Duodenal mucosa (tissue), 2 donors: ENCODE measurements at regions not wholly inside any gene's neighbourhood (a gene's known extent, or its start where the extent isn't known, plus 50 kb on each side); places are given as distances from the start of the nearest gene placed in this dataset.

Source experiments
- H3K27ac ChIP-seq: one replicate; pipeline ENCODE4 v1.7.0; 2013; ENCODE audit warnings: low read depth, low read length
- H3K27me3 ChIP-seq, 2 donors: one replicate each; pipeline ENCODE4 v1.7.0; 2013; ENCODE audit warnings: low read length in 2 of 2, control low read depth in 1 of 2; ENCODE audit not compliant: insufficient read depth in 2 of 2, control insufficient read depth in 1 of 2
- H3K36me3 ChIP-seq, 2 donors: one replicate each; pipeline ENCODE4 v1.7.0; 2013; ENCODE audit warnings: low read length in 2 of 2, control low read depth in 1 of 2; ENCODE audit not compliant: insufficient read depth in 2 of 2, control insufficient read depth in 1 of 2
- H3K4me1 ChIP-seq, 2 donors: one replicate each; pipeline ENCODE4 v1.7.0; 2013; ENCODE audit warnings: low read length in 2 of 2, control low read depth in 1 of 2; ENCODE audit not compliant: insufficient read depth in 2 of 2, control insufficient read depth in 1 of 2
- H3K4me3 ChIP-seq, 2 donors: one replicate each; pipeline ENCODE4 v1.7.0; 2013; ENCODE audit warnings: low read length in 2 of 2, low read depth in 1 of 2
- H3K9ac ChIP-seq, 2 donors: one replicate each; pipeline ENCODE4 v1.7.0; 2013; ENCODE audit warnings: low read length in 2 of 2, low read depth in 1 of 2
- H3K9me3 ChIP-seq, 2 donors: one replicate each; pipeline ENCODE4 v1.7.0; 2013; ENCODE audit warnings: low read length in 2 of 2, control low read depth in 1 of 2; ENCODE audit not compliant: control insufficient read depth in 1 of 2

- Histone ChIP-seq H3K27ac (no peak overlapping the region), H3K36me3 (no peaks in the 10 kb centered on the region), H3K4me1 (no peaks in the 10 kb centered on the region), H3K9me3 (no peaks in the 10 kb centered on the region), H3K27me3 (no peaks in the 10 kb centered on the region), H3K9ac (no peak overlapping the region), H3K4me3 (no peak overlapping the region)
Observed at GRCh38 chr2:238685713-238686112, 162.2 kb upstream of the TWIST2 start.

DNA sequence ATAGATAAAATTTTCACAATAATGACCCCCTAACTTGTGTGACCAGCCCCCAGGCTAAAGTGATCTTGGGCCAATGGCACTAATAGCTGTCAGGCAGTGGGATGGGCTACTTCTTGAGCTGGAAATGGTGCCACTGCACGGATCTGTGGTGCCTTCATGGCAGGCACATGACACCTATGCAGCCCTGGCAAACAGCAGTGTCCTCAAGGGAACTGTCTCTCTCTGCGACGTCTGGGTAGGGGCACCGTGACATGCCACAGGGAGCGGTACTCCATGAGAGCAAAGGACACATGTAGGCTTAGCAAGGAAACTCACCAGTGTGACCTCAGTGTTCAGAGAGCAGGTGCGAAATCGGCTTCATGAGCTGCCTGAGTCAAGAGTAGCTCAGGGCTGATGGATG is 161.7 kb upstream of the TWIST2 start:
- H3K4me1 ChIP-seq: no peaks in the 10 kb centered on the region
- no peak overlapping the region for H3K4me3 ChIP-seq
- H3K9ac ChIP-seq: no peak overlapping the region

GRCh38 chr2:238688193-238689153 is 159.4 kb upstream of the TWIST2 start:
- no peaks in the 10 kb centered on the region for H3K27me3 ChIP-seq
- no peak overlapping the region for H3K27ac ChIP-seq
- H3K9ac ChIP-seq: no peak overlapping the region
- H3K4me1 ChIP-seq: no peaks in the 10 kb centered on the region
- no peaks in the 10 kb centered on the region for H3K36me3 ChIP-seq
- no peaks in the 10 kb centered on the region for H3K9me3 ChIP-seq
- no peak overlapping the region for H3K4me3 ChIP-seq

More for the DNA sequence above, 161.7 kb upstream of the TWIST2 start:
- H3K27ac ChIP-seq: no peak overlapping the region
- no peaks in the 10 kb centered on the region for H3K9me3 ChIP-seq
- H3K27me3 ChIP-seq: no peaks in the 10 kb centered on the region
- no peaks in the 10 kb centered on the region for H3K36me3 ChIP-seq

- H3K9me3 ChIP-seq: no peaks in the 10 kb centered on the region
- no peak overlapping the region for H3K9ac ChIP-seq
- H3K4me3 ChIP-seq: no peak overlapping the region
- no peak overlapping the region for H3K27ac ChIP-seq
- H3K27me3 ChIP-seq: no peaks in the 10 kb centered on the region
- H3K36me3 ChIP-seq: no peaks in the 10 kb centered on the region
- no peaks in the 10 kb centered on the region for H3K4me1 ChIP-seq
Observed at GRCh38 chr2:238689331-238689730, 158.6 kb upstream of the TWIST2 start.

DNA sequence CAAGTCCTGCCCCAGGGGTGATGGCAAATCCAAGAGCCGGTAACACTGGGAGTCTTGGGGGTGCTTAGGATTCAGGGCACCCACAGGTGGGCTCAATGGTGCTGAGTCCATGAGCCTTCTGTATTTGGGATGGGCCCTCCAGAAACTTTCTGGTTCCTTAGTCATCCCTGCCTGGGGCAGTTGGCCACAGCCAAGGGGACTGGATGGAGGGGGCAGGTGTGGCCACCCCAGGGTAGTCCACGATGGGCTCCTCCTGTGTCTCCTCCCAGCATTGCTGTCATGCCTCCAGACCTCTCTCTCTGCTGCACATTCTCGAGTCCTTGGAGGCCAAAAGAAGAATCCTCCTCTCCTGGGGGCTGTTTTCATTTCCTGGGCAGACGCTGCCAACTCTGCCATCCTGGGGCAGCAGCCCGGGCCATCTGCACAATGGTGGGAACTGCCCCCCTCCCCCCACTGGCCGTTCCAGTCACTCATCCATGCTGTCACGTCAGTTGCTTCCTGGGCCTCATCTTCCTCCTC is 158.0 kb upstream of the TWIST2 start:
- H3K4me1 ChIP-seq: no peaks in the 10 kb centered on the region
- no peaks in the 10 kb centered on the region for H3K9me3 ChIP-seq
- H3K36me3 ChIP-seq: no peaks in the 10 kb centered on the region
- no peak overlapping the region for H3K27ac ChIP-seq
- H3K4me3 ChIP-seq: no peak overlapping the region
- H3K9ac ChIP-seq: no peak overlapping the region
- no peaks in the 10 kb centered on the region for H3K27me3 ChIP-seq

- Histone ChIP-seq H3K27me3 (no peaks in the 10 kb centered on the region), H3K9ac (no peak overlapping the region), H3K27ac (no peak overlapping the region), H3K9me3 (no peaks in the 10 kb centered on the region), H3K4me3 (no peak overlapping the region), H3K36me3 (no peaks in the 10 kb centered on the region), H3K4me1 (no peaks in the 10 kb centered on the region)
Observed at GRCh38 chr2:238690511-238690910, 157.4 kb upstream of the TWIST2 start.

DNA sequence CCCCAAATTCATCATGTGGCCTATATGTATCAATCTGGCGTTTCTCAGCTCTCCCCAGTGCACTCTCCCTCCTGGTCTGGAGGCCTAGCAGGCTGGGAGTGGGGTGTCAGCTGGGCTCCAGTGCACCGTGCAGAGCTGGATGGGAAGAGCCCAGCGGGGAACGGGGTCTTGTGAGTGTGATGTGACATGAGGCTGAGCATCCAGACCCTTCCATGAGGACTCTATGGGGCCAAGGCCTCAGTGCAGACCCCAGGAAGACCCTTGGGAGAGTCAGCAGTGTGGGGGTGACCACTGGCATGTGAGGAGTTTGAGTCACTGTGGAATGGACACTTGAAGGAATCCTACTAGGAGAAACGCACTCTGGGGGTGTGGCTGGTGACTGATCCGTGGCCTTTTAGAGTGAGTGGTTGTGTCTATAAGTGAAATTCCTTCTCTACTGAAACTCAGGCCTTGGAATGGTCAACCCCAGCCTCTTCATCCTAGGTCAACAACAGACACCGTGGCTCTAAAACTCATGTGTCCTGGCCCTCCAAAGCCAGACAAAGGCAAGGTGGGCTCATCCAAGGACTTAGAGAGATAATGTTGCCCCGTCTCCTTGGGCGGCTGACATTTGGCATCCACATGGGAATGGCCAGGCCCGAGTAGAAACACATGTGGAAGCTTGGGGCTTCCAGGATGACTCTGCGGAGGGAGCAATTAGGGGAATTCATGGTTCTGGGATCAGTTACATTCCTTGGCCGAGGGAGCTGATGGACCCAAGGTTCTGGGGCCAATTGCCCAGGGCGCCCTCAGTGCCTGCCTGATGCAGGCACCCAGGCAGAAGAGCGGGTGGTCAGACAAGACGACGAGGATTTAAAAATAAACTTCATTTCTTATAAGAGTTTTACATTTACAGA is 156.0 kb upstream of the TWIST2 start:
- H3K9me3 ChIP-seq: no peaks in the 10 kb centered on the region
- H3K36me3 ChIP-seq: no peaks in the 10 kb centered on the region
- no peak overlapping the region for H3K9ac ChIP-seq
- no peak overlapping the region for H3K4me3 ChIP-seq
- H3K27ac ChIP-seq: no peak overlapping the region
- H3K4me1 ChIP-seq: no peaks in the 10 kb centered on the region
- H3K27me3 ChIP-seq: no peaks in the 10 kb centered on the region

DNA sequence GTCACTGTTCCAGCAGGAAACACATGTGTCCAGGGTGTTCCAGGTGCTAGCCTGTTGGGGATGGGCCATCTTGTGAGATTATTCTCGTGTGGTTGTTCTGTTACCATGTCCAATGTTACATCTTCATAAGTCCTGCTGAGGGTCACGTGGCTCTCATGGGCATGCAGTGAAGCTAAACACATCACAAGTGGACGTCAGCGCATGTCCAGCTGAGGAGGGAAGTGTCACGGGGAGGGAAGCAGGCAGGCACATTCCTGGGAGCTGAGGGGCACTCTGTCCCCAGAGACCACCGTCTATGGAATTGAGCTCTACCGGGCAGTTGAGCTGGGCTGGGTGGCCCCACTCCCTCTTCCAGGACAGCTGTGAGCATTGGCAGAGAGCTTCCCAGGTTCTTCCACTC is 155.3 kb upstream of the TWIST2 start:
- H3K27ac ChIP-seq: no peak overlapping the region
- H3K4me1 ChIP-seq: no peaks in the 10 kb centered on the region
- H3K9me3 ChIP-seq: no peaks in the 10 kb centered on the region
- no peak overlapping the region for H3K4me3 ChIP-seq
- H3K27me3 ChIP-seq: no peaks in the 10 kb centered on the region
- no peak overlapping the region for H3K9ac ChIP-seq
- H3K36me3 ChIP-seq: no peaks in the 10 kb centered on the region

DNA sequence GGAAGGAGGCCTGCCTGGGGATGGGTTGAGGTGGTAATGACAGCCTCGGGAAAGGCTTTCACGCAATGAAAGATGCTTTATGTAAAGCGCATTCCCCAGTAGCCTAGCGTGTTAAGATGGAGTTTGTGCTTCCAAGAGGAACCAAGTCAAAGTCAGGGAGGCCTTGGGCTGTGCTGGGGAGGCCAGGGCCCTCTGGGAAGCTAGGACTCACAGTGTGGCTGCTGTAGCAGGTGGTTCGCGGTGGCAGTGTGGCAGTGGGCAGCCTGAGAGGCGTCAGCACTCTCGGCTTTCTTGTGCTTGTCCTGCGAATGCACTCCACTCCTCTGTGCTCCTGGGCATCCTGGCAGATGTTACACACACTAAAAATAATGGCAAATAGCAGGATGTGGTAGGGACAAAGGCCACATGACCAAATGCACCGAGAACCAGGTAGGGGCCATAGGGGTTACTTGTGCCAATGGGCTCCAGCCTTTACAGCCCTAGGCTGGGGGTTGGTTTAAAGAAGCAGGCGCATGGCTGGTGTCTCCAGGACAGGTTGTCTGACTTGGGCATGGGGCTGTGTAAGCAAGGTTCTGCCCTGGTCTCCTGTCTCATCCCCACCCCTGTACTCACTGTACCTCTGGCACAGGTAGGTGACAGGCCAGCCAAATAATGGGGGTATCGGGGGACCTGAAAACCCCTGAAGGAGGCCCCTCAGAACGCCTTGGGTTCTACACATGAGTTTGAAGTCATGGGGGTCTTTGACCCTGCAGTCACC is 154.4 kb upstream of the TWIST2 start:
- no peaks in the 10 kb centered on the region for H3K4me1 ChIP-seq
- no peak overlapping the region for H3K4me3 ChIP-seq
- no peaks in the 10 kb centered on the region for H3K9me3 ChIP-seq
- no peaks in the 10 kb centered on the region for H3K27me3 ChIP-seq
- H3K9ac ChIP-seq: no peak overlapping the region
- no peak overlapping the region for H3K27ac ChIP-seq
- no peaks in the 10 kb centered on the region for H3K36me3 ChIP-seq
